ENCODE measurements at regions not wholly inside any gene's neighbourhood (a gene's known extent, or its start where the extent isn't known, plus 50 kb on each side); places are given as distances from the start of the nearest gene placed in this dataset.

- FAIRE-seq (no peak), DNase-seq (ENCODE audit: insufficient read length, low spot score) (no peak)
Observed at GRCh38 chr10:59108886-59109288, 67.6 kb upstream of the PHYHIPL start.

DNA sequence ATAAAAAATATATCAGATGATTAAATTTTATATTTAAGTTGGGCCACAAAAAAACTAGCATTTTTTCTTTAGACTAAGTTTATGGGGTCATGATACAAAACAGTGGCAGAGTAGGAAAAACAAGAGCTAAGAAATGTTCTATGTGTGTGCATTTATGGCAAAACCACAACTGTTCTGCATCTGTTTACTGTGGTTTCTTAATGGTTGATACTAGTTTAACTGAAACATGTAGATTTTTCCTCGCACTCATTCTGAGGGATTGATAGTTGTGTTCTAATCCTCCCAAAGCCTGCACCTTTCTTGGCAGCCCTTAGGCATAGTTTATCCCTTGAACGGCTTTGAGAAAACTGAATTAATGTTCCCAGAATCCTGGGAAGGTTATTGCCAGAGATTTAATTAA lies 66.6 kb upstream of the PHYHIPL start:
- FAIRE-seq = no peak
- no peak for DNase-seq (ENCODE audit: insufficient read length, low spot score)

DNA sequence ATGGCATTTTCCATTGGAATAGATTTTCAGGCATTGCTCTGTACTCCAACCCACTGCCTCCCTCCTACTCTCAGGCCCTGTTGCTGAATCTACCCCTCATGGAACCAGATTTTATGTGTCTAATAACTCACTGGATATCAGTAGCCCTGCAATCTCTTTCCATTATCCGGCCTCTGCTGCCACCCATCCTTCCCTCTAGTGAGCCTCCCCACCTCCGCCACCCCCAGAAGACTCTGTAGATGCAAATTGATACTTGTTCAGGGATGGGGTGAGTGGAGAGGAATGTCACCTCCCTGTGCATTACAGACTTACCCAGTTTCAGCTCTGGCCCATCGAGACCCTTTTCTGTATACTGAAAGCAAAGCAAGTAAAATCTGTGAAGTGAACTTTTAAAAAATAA lies 52.3 kb upstream of the PHYHIPL start:
- no peak for FAIRE-seq
- no peak for DNase-seq (ENCODE audit: insufficient read length, low spot score)

- no peak for DNase-seq (ENCODE audit: insufficient read length, low spot score)
- FAIRE-seq = no peak
Observed at GRCh38 chr10:59125666-59126065, 50.8 kb upstream of the PHYHIPL start.

DNA sequence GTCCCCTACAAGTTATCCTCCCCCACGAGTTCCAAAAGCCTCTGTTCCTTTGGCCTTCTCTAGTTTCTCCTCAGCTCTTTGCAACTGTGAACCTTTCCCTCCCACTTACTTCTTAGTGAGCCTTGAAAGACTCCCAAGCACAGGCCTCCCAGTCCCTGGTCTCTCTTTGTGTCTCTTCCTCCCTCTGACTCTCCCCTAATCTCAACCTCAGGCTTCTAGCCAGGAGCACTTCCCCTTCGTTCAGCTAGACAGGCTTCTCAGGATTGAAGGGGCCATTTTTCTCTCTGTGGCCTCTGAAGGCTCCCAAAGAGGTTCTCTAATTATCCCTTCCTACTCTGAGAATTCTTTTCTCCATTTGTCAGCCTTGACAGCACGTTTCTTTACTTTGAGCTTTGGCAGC lies 50.2 kb upstream of the PHYHIPL start:
- no peak for FAIRE-seq

More for the DNA sequence above, 50.2 kb upstream of the PHYHIPL start:
- no peak for DNase-seq (ENCODE audit: insufficient read length, low spot score)

Data from GM19239 (cell line).